ENCODE measurements at regions not wholly inside any gene's neighbourhood (a gene's known extent, or its start where the extent isn't known, plus 50 kb on each side); places are given as distances from the start of the nearest gene placed in this dataset.

DNA sequence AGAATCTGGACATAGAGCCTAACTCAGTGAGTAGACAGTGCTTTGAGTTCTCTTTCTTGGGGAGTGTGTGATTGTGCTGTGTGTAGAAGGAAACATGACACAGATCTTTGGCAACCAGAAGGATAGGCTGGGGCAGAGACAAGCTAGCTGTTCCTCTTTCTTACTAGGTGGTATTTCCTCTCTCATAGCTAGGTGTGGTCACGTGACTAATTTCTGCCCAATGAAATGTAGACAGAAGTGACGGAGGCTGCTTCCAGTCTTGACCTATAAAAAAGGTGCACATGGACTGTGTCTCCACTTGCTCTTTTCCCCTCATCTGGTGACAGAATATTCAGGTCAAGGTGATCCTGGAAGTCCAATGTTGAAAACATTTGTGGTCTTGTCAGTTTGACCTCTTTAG lies 92.5 kb upstream of the NFIB start:
- Histone ChIP-seq H3K9ac (replicated peaks in 1 of 4; ENCODE audit: extremely low read depth in 1 of 4, low read depth in 3 of 4, low read length in 3 of 4) (no peak overlapping the region), H3K14ac (ENCODE audit: insufficient read length) (no peak overlapping the region), H3K4ac (replicated peaks; ENCODE audit: insufficient read length, low read depth, low read length) (no peak overlapping the region), H3K18ac (ENCODE audit: extremely low read depth, low read length) (no peak overlapping the region), H3K79me1 (ENCODE audit: low read depth, low read length) (no peaks in the 10 kb centered on the region), H2BK20ac (ENCODE audit: low read length) (no peak overlapping the region), H3K4me2 (ENCODE audit: insufficient read depth in 1 of 2, low read depth in 2 of 2, low read length in 2 of 2) (no peak overlapping the region), H4K8ac (ENCODE audit: extremely low read depth, insufficient read depth, low read length) (no peak overlapping the region), H2AFZ (ENCODE audit: low read length) (no peak overlapping the region), H3K4me1 (replicated peaks in 1 of 4; ENCODE audit: control insufficient read depth in 3 of 4, insufficient read depth in 4 of 4, low read length in 3 of 4) (peaks cover 0 to 3% (median 2%) of the 10 kb centered on the region in 4 experiments; a peak in 1 of 7 replicates), H2BK12ac (ENCODE audit: low read depth, low read length) (no peak overlapping the region), H2BK5ac (ENCODE audit: low read depth, low read length) (no peak overlapping the region), H2BK120ac (replicated peaks; ENCODE audit: low read depth, low read length) (no peak overlapping the region), H4K20me1 (replicated peaks in 1 of 2; ENCODE audit: control insufficient read depth in 1 of 2, insufficient read depth in 2 of 2, low read length in 2 of 2) (no peaks in the 10 kb centered on the region), H3K23ac (ENCODE audit: insufficient read length) (no peak overlapping the region), H3K79me2 (ENCODE audit: control insufficient read depth in 1 of 2, insufficient read depth in 2 of 2, low read length in 2 of 2) (no peaks in the 10 kb centered on the region), H4K5ac (ENCODE audit: insufficient read length, low read depth, low read length) (no peak overlapping the region), H4K91ac (replicated peaks; ENCODE audit: insufficient read length, low read length) (no peak overlapping the region), H3K56ac (replicated peaks; ENCODE audit: insufficient read length, low read depth, low read length) (no peak overlapping the region), H3K27me3 (replicated peaks in 1 of 4; ENCODE audit: control insufficient read depth in 3 of 4, extremely low read depth in 1 of 4, insufficient read depth in 3 of 4, low read length in 3 of 4) (no peaks in the 10 kb centered on the region), H3K4me3 (ENCODE audit: extremely low read depth in 1 of 4, insufficient read depth in 2 of 4, low read depth in 3 of 4, low read length in 4 of 4) (no peak overlapping the region), H2AK5ac (ENCODE audit: low read depth, low read length) (no peak overlapping the region), H3K36me3 (ENCODE audit: control insufficient read depth in 2 of 4, insufficient read depth in 4 of 4, low read length in 3 of 4) (no peaks in the 10 kb centered on the region), H3K23me2 (ENCODE audit: low read depth, low read length) (no peaks in the 10 kb centered on the region), H2BK15ac (ENCODE audit: low read length) (no peak overlapping the region), H3K27ac (ENCODE audit: low read depth, low read length) (no peak overlapping the region), H3K9me3 (ENCODE audit: insufficient read depth in 2 of 2, low read depth in 1 of 2, low read length in 1 of 2) (no peaks in the 10 kb centered on the region)
- 87% methylated on average over 2 of the region's 2 CpGs; no CpG with 5 or more reads in 1 of the 2 experiments for WGBS, 2 experiments (ENCODE audit: extremely low coverage in 1 of 2, insufficient coverage in 1 of 2, insufficient read length in 1 of 2, insufficient replicate concordance in 2 of 2, low coverage in 1 of 2, low lambda C conversion rate in 2 of 2, missing lambda C conversion rate in 1 of 2)
- TF ChIP-seq, protein P1, sequence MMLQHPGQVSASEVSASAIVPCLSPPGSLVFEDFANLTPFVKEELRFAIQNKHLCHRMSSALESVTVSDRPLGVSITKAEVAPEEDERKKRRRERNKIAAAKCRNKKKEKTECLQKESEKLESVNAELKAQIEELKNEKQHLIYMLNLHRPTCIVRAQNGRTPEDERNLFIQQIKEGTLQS (IDR thresholded peaks at IDR 0.05; ENCODE audit: insufficient read depth, low read depth, low read length) = no peak
- TF ChIP-seq HDAC2 (IDR thresholded peaks at IDR 0.05; ENCODE audit: borderline replicate concordance in 1 of 2, low read depth in 2 of 2, low read length in 2 of 2) = no peak
- no peak for TF ChIP-seq PHF8 (conservative IDR thresholded peaks at IDR 0.05; ENCODE audit: low read depth, low read length)
- no peak for TF ChIP-seq SIRT6 (IDR thresholded peaks at IDR 0.05; ENCODE audit: low read length)
- TF ChIP-seq HDAC6 (IDR thresholded peaks at IDR 0.05; ENCODE audit: low read depth, low read length) = no peak
- TF ChIP-seq CHD2 (IDR thresholded peaks at IDR 0.05; ENCODE audit: low read length) = no peak
- no peak for TF ChIP-seq NRF1 (IDR thresholded peaks at IDR 0.05; ENCODE audit: low read depth, low read length)
- TF ChIP-seq RXRA (IDR thresholded peaks at IDR 0.05; ENCODE audit: insufficient read depth, low read depth, low read length) = no peak
- no peak for TF ChIP-seq JUND (IDR thresholded peaks at IDR 0.05; ENCODE audit: low read length)
- TF ChIP-seq RFX5 (IDR thresholded peaks at IDR 0.05; ENCODE audit: borderline replicate concordance, low read depth, low read length) = no peak
- TF ChIP-seq POLR2AphosphoS5 (IDR thresholded peaks at IDR 0.05; ENCODE audit: low read depth, low read length) = no peak
- TF ChIP-seq SAP30 (IDR thresholded peaks at IDR 0.05; ENCODE audit: insufficient read depth, insufficient replicate concordance, low read length) = no peak
- no peak for TF ChIP-seq FOSL1 (IDR thresholded peaks at IDR 0.05; ENCODE audit: insufficient read depth, low read depth, low read length)
- TF ChIP-seq EGR1 (IDR thresholded peaks at IDR 0.05; ENCODE audit: borderline replicate concordance, low read depth, low read length) = no peak
- ChIA-PET POLR2A (ENCODE audit: partially characterized antibody) (no interaction called here), CTCF (ENCODE audit: partially characterized antibody) (interaction anchor here (0.7 kb wide), 1 partner anchor 10 kb away, joined by 3 read pairs; no protein-coding TSS in a partner anchor)
- no peak for FAIRE-seq
- DNase-seq (ENCODE audit: low read depth in 1 of 2, low spot score in 2 of 2) = no peak
